Loucy (cell line): ENCODE measurements at regions not wholly inside any gene's neighbourhood (a gene's known extent, or its start where the extent isn't known, plus 50 kb on each side); places are given as distances from the start of the nearest gene placed in this dataset.

Experiments used
- CTCF ChIP-seq: fragments of 200-600 bp; sonication (generic); conservative IDR thresholded peaks from 2 replicates; pipeline ENCODE4 v1.5.1; 2014; ENCODE audit warnings: mild to moderate bottlenecking, antibody characterized with exemption, low read length
- EZH2phosphoT487 ChIP-seq: fragments of 200-600 bp; IDR thresholded peaks from 2 replicates; pipeline ENCODE4 v1.6.1; 2018; ENCODE audit warnings: antibody characterized with exemption, mild to moderate bottlenecking, moderate library complexity, borderline replicate concordance

DNA sequence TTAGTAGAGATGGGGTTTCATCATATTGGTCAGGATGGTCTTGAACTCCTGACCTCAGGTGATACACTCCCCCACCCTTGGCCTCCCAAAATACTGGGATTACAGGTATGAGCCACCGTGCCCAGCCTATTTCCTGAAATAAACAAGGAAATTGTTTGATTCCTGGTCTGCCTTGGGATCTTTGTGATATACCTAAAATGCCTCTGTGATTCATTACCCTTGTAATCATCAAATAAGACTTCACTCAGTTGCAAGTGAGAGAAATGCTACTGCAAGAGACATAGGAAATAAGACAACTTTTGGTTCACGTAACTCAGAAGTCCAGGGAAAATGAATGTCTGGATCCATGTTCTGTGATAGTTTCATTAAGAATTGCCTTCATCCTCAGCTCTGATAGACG is 173.2 kb upstream of the MARCKS start:
- no peak for TF ChIP-seq CTCF
- TF ChIP-seq EZH2phosphoT487 = no peak
